ENCODE measurements at regions not wholly inside any gene's neighbourhood (a gene's known extent, or its start where the extent isn't known, plus 50 kb on each side); places are given as distances from the start of the nearest gene placed in this dataset.

- no peak for TF ChIP-seq EP300 (IDR thresholded peaks at IDR 0.05)
- TF ChIP-seq, protein P1, sequence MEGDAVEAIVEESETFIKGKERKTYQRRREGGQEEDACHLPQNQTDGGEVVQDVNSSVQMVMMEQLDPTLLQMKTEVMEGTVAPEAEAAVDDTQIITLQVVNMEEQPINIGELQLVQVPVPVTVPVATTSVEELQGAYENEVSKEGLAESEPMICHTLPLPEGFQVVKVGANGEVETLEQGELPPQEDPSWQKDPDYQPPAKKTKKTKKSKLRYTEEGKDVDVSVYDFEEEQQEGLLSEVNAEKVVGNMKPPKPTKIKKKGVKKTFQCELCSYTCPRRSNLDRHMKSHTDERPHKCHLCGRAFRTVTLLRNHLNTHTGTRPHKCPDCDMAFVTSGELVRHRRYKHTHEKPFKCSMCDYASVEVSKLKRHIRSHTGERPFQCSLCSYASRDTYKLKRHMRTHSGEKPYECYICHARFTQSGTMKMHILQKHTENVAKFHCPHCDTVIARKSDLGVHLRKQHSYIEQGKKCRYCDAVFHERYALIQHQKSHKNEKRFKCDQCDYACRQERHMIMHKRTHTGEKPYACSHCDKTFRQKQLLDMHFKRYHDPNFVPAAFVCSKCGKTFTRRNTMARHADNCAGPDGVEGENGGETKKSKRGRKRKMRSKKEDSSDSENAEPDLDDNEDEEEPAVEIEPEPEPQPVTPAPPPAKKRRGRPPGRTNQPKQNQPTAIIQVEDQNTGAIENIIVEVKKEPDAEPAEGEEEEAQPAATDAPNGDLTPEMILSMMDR (IDR thresholded peaks at IDR 0.05): no peak
- no peak for TF ChIP-seq POLR2A (IDR thresholded peaks at IDR 0.05)
Measured at GRCh38 chr13:85638815-85639393, 160.3 kb downstream of the SLITRK6 start.
